Osteocyte (in vitro differentiated cells): ENCODE measurements at regions not wholly inside any gene's neighbourhood (a gene's known extent, or its start where the extent isn't known, plus 50 kb on each side); places are given as distances from the start of the nearest gene placed in this dataset.

ENCODE experiments used
- DNase-seq: peaks from one replicate; pipeline ENCODE4 v3.0.0; 2021; ENCODE audit warnings: mixed read lengths; ENCODE audit not compliant: unreplicated experiment; ENCODE audit errors: extremely low spot score
- H3K27ac Mint-ChIP-seq: one replicate; pipeline ENCODE4 v1.8.0; 2021; ENCODE audit warnings: mild to moderate bottlenecking, mixed read lengths; ENCODE audit not compliant: unreplicated experiment
- H3K27me3 Mint-ChIP-seq: one replicate; pipeline ENCODE4 v1.8.0; 2021; ENCODE audit warnings: mixed read lengths; ENCODE audit not compliant: unreplicated experiment
- H3K36me3 Mint-ChIP-seq: one replicate; pipeline ENCODE4 v1.8.0; 2021; ENCODE audit warnings: mixed read lengths; ENCODE audit not compliant: unreplicated experiment
- H3K4me1 Mint-ChIP-seq: one replicate; pipeline ENCODE4 v1.8.0; 2021; ENCODE audit warnings: mixed read lengths; ENCODE audit not compliant: unreplicated experiment
- H3K4me3 Mint-ChIP-seq: one replicate; pipeline ENCODE4 v1.8.0; 2021; ENCODE audit warnings: mild to moderate bottlenecking, moderate library complexity, mixed read lengths; ENCODE audit not compliant: unreplicated experiment
- H3K9me3 Mint-ChIP-seq: one replicate; pipeline ENCODE4 v1.8.0; 2021; ENCODE audit warnings: mixed read lengths; ENCODE audit not compliant: unreplicated experiment
- CTCF ChIP-seq: fragments of 200-600 bp; sonication (generic); IDR thresholded peaks from 2 replicates; pipeline ENCODE4 v1.5.0; 2021; ENCODE audit warnings: antibody characterized with exemption, mild to moderate bottlenecking, moderate library complexity

- no peak for DNase-seq
- Mint-ChIP-seq H3K4me1 (peaks cover 11% of the 10 kb centered on the region), H3K4me3 (peak overlapping the region; percentile 22), H3K27me3 (no peaks in the 10 kb centered on the region), H3K36me3 (peaks cover 16% of the 10 kb centered on the region), H3K27ac (peak overlapping the region; percentile 77), H3K9me3 (no peaks in the 10 kb centered on the region)
- no peak for TF ChIP-seq CTCF
These were observed 50.8 kb upstream of the CDR2 start for GRCh38 chr16:22425036-22425801.

GRCh38 chr16:22424161-22424937 is 49.9 kb upstream of the CDR2 start:
- peak overlapping the region; percentile 22 for H3K4me3 Mint-ChIP-seq
- no peak for TF ChIP-seq CTCF
- peaks cover 16% of the 10 kb centered on the region for H3K36me3 Mint-ChIP-seq
- peak overlapping the region; percentile 77 for H3K27ac Mint-ChIP-seq
- peaks cover 11% of the 10 kb centered on the region for H3K4me1 Mint-ChIP-seq
- no peaks in the 10 kb centered on the region for H3K27me3 Mint-ChIP-seq
- DNase-seq = peak; percentile 74
- H3K9me3 Mint-ChIP-seq = no peaks in the 10 kb centered on the region
